Glomerular visceral epithelial cell (primary cell): ENCODE measurements at regions not wholly inside any gene's neighbourhood (a gene's known extent, or its start where the extent isn't known, plus 50 kb on each side); places are given as distances from the start of the nearest gene placed in this dataset.
"Not testable (repeated sequence)": the region's sequence is repeated elsewhere in the genome, so short reads cannot be mapped to it uniquely, and the experiment has no call there.

Experiments used
- DNase-seq: peaks from one replicate; pipeline ENCODE4 v3.0.0-alpha.2; 2016; ENCODE audit errors: extremely low spot score

DNA sequence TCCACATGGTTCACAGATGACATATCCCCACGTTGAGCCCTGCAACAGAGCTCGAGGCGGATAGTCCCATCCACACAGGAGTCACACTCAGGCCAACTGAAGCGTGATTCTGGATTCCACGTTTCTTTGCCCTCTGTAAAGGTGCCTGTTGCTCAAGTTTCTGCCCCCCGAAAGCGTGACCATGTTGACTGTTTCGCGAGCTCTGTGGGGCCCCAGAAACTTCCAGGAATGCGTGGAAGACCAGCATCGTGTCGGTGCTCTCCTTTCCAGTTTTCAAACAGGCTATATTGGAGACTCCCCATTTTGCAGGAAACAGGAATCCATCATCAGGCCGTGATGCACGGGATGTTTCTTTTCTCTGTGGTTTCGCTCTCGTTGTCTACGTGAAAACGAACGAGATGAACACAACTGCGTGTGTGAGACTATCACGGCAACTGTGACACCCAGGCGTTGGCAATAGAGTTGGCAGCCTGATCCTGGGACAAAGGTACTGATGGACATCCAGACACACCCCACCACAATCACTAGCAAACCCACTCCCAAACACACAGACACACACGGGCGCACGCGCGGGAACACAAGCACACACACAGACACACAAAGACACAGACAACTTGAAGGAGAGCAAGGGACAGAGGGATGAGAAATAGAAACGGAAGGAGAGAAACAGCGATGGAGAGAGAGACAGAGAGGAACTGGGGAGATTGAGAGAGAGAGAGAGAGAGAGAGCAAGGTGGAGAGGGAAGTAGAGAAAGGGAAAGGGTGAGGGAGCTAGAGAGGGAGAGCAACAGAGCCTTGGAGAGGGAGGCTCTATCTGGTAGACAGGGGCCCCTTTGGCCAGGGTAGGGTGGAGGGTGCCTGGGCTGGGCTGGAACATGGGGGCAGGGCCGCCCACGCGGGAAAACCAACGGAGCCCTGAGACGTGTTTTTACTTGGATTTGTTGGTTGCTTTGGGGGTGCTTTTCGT lies 1609.3 kb downstream of the SPATA31A7 start:
- DNase-seq: peak; percentile 24

DNA sequence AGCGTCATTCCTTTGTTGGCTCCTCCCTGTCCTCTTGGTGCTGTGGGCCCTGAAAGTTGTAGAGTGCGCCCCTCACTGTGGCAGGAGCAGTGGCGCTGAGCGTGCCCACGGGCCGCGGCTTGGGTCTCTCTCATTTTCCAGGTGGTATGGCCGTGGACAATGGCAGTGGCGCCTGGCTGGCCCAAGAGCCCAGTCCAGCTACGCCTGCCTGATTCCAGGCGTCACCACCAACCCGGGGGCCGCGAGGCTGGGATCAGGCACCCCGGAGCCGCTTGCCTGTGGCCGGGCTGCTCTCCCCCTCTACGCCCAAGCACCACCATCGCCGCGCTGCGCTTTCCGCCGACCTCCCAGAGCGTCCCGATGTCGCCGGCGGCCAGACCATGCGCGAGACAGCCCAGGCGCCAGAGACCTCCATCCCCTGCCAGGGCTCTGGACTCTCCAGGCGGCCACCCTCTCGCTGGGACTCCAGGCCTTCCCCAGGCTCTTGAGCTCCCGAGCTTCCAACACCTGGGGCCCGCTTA lies 1610.1 kb downstream of the SPATA31A7 start:
- not testable (repeated sequence) for DNase-seq

DNA sequence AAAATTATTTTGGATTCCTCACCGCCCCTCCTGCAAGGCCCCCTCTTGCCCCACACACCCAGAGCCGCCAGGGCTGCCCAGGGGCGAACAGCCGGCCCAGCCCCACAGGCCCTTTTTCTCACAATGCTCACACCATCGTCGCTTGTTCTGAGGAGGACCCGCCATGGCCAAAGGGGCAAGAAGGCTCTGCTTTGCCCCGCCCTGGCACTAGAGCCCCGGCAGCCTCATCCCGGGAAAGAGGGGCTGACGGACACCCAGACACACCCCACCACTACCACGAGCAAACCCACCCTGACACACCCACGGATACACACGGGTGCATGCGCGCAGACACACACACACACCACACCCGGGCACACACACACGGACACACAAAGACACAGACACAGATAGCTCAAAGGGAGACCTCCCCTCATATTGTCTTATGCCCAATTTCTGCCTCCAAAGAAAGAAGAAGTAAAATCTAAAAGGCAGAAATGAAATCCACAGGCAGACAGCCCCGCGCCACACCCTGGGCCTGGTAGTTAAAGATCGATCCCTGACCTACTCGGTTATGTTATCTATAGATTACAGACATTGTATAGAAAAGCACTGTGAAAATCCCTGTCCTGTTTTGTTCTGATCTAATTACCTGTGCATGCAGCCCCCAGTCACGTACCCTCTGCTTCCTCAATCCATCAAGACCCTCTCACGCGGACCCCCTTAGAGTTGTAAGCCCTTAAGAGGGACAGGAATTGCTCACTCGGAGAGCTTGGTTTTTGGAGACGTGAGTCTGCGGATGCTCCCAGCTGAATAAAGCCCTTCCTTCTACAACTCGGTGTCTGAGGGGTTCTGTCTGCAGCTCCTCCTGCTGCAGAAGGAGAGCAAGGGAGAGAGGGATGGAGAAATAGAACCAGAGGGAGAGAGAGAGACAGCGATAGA lies 1610.9 kb downstream of the SPATA31A7 start:
- DNase-seq: peak; percentile 27

- DNase-seq: not testable (repeated sequence)
These were observed 1611.6 kb downstream of the SPATA31A7 start for GRCh38 chr9:62801372-62801811.

DNA sequence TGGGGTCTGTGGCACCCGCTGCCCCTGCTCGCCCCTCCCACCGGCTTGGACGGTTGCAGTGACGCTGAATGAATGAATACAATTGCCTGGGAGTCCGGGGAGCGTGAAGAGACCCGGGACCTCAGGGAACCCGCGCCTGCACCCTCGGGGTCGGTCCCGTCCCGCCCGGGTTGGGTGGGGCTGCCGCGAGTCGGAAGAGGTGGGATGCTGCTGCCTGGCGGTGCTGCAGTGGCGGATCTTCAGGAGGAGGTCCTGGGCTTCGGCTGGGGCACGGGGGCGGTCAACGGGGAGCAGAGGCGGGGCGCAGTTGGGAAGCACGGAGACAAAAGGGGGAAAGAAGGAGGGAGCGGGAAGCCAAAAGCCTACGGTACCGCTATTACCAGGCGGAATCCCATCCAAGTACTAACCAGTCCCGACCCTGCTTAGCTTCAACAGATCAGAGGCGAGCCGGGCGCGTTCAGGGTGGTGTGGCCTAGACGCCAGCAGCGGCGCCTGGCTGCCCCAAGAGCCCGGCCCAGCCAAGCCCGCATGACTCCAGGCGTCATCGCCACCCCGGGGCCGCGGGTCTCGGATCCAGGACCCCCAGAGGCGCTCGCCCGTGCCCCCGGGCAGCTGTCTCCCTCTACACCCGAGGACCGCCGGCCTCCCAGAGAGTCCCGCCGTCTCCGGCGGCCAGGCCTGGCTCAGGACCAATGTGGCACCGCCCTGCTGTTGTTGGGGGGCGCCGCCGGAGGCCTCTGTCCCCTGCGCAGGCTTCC lies 1612.3 kb downstream of the SPATA31A7 start:
- DNase-seq: peak; percentile 96

DNA sequence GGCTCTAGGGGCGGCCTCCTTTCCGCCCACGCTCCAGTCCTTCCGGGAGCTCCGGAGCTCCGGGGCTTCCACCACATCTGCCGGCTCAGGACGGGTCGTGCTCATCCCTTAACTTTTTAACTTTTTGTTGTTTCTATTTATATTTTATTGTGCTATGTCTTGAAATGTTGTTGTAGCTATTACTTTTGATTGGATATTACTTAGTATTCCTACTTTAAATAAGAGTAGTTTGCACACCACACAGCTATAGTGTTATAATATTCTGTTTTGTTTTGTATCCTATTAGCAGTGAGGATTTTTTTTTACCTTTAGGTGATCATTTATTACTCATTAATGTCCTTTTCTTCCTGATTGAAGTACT lies 1612.9 kb downstream of the SPATA31A7 start:
- not testable (repeated sequence) for DNase-seq

DNA sequence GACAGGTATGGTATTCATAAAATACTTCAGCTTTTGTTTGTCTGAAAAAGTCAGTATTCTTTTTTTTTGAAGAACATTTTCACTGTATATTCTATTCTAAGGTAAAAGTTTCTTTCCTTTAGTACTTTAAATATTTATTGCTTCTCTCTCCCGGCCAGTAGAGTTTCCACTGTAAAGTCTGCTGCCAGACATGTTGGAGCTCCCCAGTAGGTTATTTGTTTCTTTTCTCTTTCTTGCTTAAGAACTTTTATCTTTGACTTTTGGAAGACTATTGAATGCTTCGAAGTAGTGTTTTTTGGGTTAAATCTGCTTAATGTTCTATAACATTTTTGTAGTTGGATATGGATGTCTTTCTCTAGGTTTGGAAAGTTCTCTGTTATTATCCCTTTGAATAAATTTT lies 1613.3 kb downstream of the SPATA31A7 start:
- not testable (repeated sequence) for DNase-seq

DNA sequence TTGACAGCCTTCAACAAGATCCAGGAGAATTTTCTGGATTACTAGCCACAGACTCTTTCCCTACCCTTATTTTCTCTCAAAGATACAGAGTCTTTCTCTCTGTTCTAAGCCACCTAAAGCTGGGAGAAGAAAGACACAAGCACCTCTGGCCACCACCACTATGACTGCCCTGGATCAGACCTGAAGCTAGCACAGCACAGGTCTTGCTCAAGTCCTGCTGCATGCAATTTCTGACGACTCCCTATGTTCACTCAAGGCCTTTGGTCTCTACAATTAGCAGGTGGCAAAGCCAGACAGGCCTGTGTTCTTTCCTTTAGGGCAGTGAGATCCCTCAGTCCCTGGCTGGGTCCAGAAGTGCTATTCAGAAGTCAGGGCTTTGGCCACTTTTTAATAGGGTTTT lies 1614.5 kb downstream of the SPATA31A7 start:
- DNase-seq: not testable (repeated sequence)

DNA sequence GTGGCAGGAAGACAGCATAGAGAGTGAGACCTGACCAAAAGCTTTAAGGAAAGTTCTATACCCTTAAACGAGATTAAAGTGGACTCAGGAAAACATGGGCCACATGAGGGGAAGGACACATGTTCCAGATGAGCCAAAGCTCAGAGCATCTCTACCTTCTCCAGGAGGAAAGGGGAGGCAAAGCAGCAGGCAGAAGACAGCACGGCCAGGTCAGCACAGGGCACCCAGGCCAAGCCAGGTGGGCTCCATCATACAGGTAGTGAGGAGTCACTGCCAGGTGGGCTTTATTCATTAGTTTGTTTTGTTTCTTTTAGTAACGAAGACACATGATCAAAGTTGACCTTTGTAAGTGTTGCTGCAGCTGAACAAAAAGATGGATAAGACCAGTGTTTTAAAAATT lies 1617.6 kb downstream of the SPATA31A7 start:
- not testable (repeated sequence) for DNase-seq

- not testable (repeated sequence) for DNase-seq
These were observed 1618.2 kb downstream of the SPATA31A7 start for GRCh38 chr9:62808081-62808480.

DNA sequence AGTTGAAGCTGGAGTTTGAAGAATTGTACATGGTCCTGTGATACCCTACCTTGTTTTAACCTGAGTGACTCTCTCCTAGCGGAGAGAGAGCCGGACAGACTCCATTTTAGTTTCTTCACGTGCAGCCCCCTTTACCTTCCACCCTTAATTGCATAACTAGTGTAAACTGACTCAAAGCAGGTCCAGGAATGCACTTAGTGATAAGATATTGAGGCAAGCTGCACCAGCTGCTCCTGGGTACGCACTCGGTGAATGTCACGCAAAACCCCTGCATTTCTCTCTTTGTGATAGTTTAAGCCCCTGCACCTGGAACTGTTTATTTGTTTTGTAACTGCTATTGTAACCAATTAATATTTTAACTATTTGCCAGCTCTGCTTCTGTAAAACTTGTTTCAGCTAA lies 1620.5 kb downstream of the SPATA31A7 start:
- DNase-seq: not testable (repeated sequence)

DNA sequence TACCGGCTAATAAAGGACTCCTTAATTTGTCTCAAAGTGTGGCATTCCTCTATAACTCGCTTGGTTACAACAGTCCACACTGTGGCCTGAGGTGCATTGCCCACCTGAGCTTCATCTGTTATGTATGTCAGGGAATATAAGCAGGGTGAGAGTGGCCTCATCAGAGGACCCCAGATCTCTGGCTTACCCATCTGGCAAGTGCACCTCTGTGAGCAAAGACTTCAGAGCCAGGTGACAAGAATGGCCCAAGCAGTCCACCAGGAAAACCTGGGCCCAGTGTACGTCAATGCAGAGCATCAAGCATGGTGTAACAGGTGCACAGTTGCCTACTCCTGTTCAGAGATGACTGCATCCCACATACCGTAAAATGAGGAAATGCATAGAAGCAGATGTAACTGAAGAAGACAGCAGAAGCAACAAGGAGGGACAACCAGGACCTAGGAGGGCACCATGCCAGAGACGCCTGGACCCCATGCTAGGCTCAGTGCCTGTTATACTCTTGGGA lies 1621.0 kb downstream of the SPATA31A7 start:
- DNase-seq: not testable (repeated sequence)

- DNase-seq: not testable (repeated sequence)
These were observed 1625.6 kb downstream of the SPATA31A7 start for GRCh38 chr9:62815436-62815835.

DNA sequence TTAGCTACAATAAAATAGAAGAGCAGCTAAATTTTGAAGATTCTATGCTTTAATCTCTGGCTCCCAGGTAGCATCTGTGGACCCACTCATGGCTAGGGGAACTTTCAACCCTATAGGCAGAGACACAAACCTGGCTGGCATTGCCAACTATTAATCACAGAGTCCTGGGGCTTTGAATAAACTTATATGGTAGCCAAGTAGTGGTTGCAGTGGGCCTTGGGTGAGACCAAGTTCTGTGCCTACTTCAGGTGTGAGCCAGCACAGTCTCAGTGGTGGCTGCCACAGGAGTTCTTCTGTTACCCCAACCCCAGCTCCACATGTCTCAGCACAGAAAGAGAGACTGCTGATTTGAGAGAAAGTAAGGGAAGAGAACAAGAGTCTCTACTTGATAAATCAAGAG lies 1626.5 kb downstream of the SPATA31A7 start:
- DNase-seq: not testable (repeated sequence)

DNA sequence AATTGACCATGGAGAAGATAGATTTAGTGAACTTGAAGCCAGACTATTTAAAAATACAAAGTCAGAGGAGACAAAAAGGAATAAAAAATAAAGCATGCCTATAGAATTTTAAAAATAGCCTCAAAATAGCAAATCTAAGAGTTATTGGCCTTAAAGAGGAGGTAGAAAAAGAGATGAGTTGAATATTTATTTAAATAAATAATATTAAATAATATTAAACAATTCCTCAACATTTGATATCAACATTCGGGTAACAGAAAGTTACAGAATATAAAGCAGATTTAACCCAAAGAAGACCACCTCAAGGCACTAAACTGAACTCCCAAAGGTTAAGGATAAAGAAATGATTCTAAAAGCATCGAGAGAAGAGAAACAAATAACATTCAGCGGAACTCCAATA lies 1627.4 kb downstream of the SPATA31A7 start:
- DNase-seq: not testable (repeated sequence)

GRCh38 chr9:62822185-62822584 lies 1632.3 kb downstream of the SPATA31A7 start:
- DNase-seq: not testable (repeated sequence)

- DNase-seq: not testable (repeated sequence)
These were observed 1638.4 kb downstream of the SPATA31A7 start for GRCh38 chr9:62827957-62828907.

DNA sequence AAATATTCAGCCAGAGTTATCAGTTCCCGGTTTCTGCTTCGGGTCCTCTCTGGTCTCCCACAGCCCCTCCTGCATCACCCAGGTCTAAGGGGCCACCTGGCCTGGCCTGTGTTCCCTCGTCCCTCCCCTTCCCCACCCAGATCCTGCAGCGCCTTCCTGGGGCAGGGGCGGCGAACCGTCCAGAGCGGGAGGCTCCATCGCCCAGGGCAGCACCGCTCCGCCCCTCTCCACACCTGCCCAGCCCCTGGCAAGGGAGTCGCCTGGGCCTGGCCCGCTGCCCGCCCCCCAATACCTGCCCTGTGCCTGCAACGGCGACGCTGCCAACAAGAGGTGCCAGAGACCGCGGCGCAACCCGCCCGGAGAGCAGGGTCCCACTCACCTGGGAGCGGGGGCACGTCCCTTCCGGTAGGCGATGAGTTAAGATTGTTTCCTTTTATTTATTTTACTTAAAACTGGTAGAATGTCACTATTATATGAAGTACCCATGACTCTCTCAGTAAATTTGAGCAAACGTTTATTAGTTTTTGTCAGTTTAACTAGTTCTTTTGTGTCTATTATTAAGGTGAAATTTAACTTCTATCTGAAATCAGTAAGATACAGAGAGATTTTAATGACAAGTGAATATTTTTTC lies 1641.1 kb downstream of the SPATA31A7 start:
- DNase-seq: not testable (repeated sequence)
